HG03139 (cell line): ENCODE measurements at regions not wholly inside any gene's neighbourhood (a gene's known extent, or its start where the extent isn't known, plus 50 kb on each side); places are given as distances from the start of the nearest gene placed in this dataset.
"Not testable (repeated sequence)": the region's sequence is repeated elsewhere in the genome, so short reads cannot be mapped to it uniquely, and the experiment has no call there.

Experiments used
- ATAC-seq: cut with Tn5 transposase; IDR thresholded peaks from one replicate; pipeline ENCODE4 v1.9.1; 2021; ENCODE audit not compliant: unreplicated experiment

- ATAC-seq, result no peak
Measured at GRCh38 chr11:112689851-112690250, 271.4 kb upstream of the NCAM1 start.

GRCh38 chr11:112693781-112694180 lies 267.4 kb upstream of the NCAM1 start:
- ATAC-seq, result no peak

- no peak for ATAC-seq
Measured at GRCh38 chr11:112694245-112694644, 267.0 kb upstream of the NCAM1 start.

- ATAC-seq, result no peak
Measured at GRCh38 chr11:112694813-112695212, 266.4 kb upstream of the NCAM1 start.

- ATAC-seq, result no peak
Measured at GRCh38 chr11:112697391-112698178, 263.6 kb upstream of the NCAM1 start.

GRCh38 chr11:112705148-112705547 lies 256.1 kb upstream of the NCAM1 start:
- ATAC-seq, result no peak

GRCh38 chr11:112706863-112707262 lies 254.4 kb upstream of the NCAM1 start:
- no peak for ATAC-seq

- not testable (repeated sequence) for ATAC-seq
Measured at GRCh38 chr11:112714340-112714739, 246.9 kb upstream of the NCAM1 start.

- ATAC-seq, result no peak
Measured at GRCh38 chr11:112715056-112715455, 246.2 kb upstream of the NCAM1 start.

GRCh38 chr11:112718483-112718882 lies 242.7 kb upstream of the NCAM1 start:
- ATAC-seq, result no peak

- no peak for ATAC-seq
Measured at GRCh38 chr11:112719736-112720525, 241.3 kb upstream of the NCAM1 start.

- no peak for ATAC-seq
Measured at GRCh38 chr11:112722148-112722547, 239.1 kb upstream of the NCAM1 start.

GRCh38 chr11:112722876-112723275 lies 238.3 kb upstream of the NCAM1 start:
- ATAC-seq, result no peak

- ATAC-seq, result no peak
Measured at GRCh38 chr11:112723676-112724495, 237.3 kb upstream of the NCAM1 start.

- no peak for ATAC-seq
Measured at GRCh38 chr11:112724496-112724790, 236.8 kb upstream of the NCAM1 start.

- no peak for ATAC-seq
Measured at GRCh38 chr11:112725636-112726035, 235.6 kb upstream of the NCAM1 start.

GRCh38 chr11:112727341-112727841 lies 233.8 kb upstream of the NCAM1 start:
- ATAC-seq, result no peak

GRCh38 chr11:112728288-112728687 lies 232.9 kb upstream of the NCAM1 start:
- no peak for ATAC-seq

GRCh38 chr11:112728716-112729115 lies 232.5 kb upstream of the NCAM1 start:
- ATAC-seq, result no peak

- ATAC-seq, result no peak
Measured at GRCh38 chr11:112730591-112730990, 230.6 kb upstream of the NCAM1 start.

- no peak for ATAC-seq
Measured at GRCh38 chr11:112731538-112731937, 229.7 kb upstream of the NCAM1 start.
